GM23338 (cell line): ENCODE measurements at regions not wholly inside any gene's neighbourhood (a gene's known extent, or its start where the extent isn't known, plus 50 kb on each side); places are given as distances from the start of the nearest gene placed in this dataset.

Experiments used
- ATAC-seq: fragments of 200-7000 bp; cut with Tn5 transposase; 3 replicates; pipeline ENCODE4 v1.9.1; 2020
- DNase-seq: peaks from one replicate; pipeline ENCODE4 v3.0.0-alpha.2; 2015; ENCODE audit warnings: low spot score
- H2AFZ ChIP-seq: fragments of 200-600 bp; sonication (generic); 2 replicates; pipeline ENCODE4 v1.8.0; 2016; ENCODE audit warnings: antibody characterized with exemption, mild to moderate bottlenecking, moderate library complexity
- H3F3A ChIP-seq: fragments of 200-600 bp; sonication (generic); replicated peaks from 2 replicates; pipeline ENCODE4 v1.8.0; 2017; ENCODE audit warnings: antibody characterized with exemption, mixed run types, low read depth
- H3K27ac ChIP-seq: fragments of 200-600 bp; sonication (generic); 2 replicates; pipeline ENCODE4 v1.6.1; 2016; ENCODE audit warnings: low read depth
- H3K27me3 ChIP-seq: fragments of 200-600 bp; sonication (generic); 2 replicates; pipeline ENCODE4 v1.8.0; 2016; ENCODE audit warnings: mild to moderate bottlenecking, mixed run types, moderate library complexity; ENCODE audit not compliant: insufficient read depth
- H3K36me3 ChIP-seq: fragments of 200-600 bp; sonication (generic); 2 replicates; pipeline ENCODE4 v1.8.0; 2016; ENCODE audit warnings: mild to moderate bottlenecking; ENCODE audit not compliant: insufficient read depth
- H3K4me1 ChIP-seq: fragments of 200-600 bp; sonication (generic); 2 replicates; pipeline ENCODE4 v1.8.0; 2016; ENCODE audit warnings: mild to moderate bottlenecking, moderate library complexity; ENCODE audit not compliant: insufficient read depth
- H3K4me2 ChIP-seq: fragments of 200-600 bp; sonication (generic); 2 replicates; pipeline ENCODE4 v1.7.1; 2017; ENCODE audit warnings: mixed run types
- H3K4me3 ChIP-seq: fragments of 200-600 bp; sonication (generic); 2 replicates; pipeline ENCODE4 v1.6.1; 2016; ENCODE audit warnings: mixed run types
- H3K79me2 ChIP-seq: fragments of 200-600 bp; sonication (generic); replicated peaks from 2 replicates; pipeline ENCODE4 v1.8.0; 2017; ENCODE audit warnings: mild to moderate bottlenecking; ENCODE audit not compliant: insufficient read depth
- H3K9me2 ChIP-seq: fragments of 200-600 bp; sonication (generic); 2 replicates; pipeline ENCODE4 v1.8.0; 2017; ENCODE audit not compliant: insufficient read depth
- H4K20me1 ChIP-seq: fragments of 200-600 bp; sonication (generic); replicated peaks from 2 replicates; pipeline ENCODE4 v1.8.0; 2017; ENCODE audit warnings: mild to moderate bottlenecking; ENCODE audit not compliant: insufficient read depth
- H3K27ac Mint-ChIP-seq: 2 replicates; pipeline ENCODE4 v1.8.0; 2020; ENCODE audit warnings: inconsistent platforms, mild to moderate bottlenecking, moderate library complexity, mixed read lengths
- H3K27me3 Mint-ChIP-seq: 3 replicates; pipeline ENCODE4 v1.8.0; 2022; ENCODE audit warnings: low read depth, mild to moderate bottlenecking, moderate library complexity, mixed read lengths, inconsistent platforms; ENCODE audit not compliant: insufficient read depth, poor library complexity
- H3K36me3 Mint-ChIP-seq: 3 replicates; pipeline ENCODE4 v1.8.0; 2021; ENCODE audit warnings: low read depth, mild to moderate bottlenecking, inconsistent platforms, moderate library complexity, mixed read lengths
- H3K4me1 Mint-ChIP-seq: 3 replicates; pipeline ENCODE4 v1.8.0; 2020; ENCODE audit warnings: mild to moderate bottlenecking, inconsistent platforms, mixed read lengths
- H3K4me3 Mint-ChIP-seq: 3 replicates; pipeline ENCODE4 v1.8.0; 2021; ENCODE audit warnings: moderate library complexity, mild to moderate bottlenecking, inconsistent platforms, mixed read lengths
- H3K9me3 Mint-ChIP-seq: 3 replicates; pipeline ENCODE4 v1.8.0; 2020; ENCODE audit warnings: moderate library complexity, mild to moderate bottlenecking, inconsistent platforms, mixed read lengths
- CREB1 ChIP-seq: fragments of 250-450 bp; sonication (Bioruptor Pico); IDR thresholded peaks from 2 replicates; pipeline ENCODE4 v1.5.0; 2020; ENCODE audit warnings: low read depth, mild to moderate bottlenecking, moderate library complexity
- CTCF ChIP-seq, 2 experiments: fragments of 200-600 bp in 1 of 2; sonication (generic) in 1 of 2; conservative IDR thresholded peaks; 2 replicates each; pipeline versions ENCODE4 v1.5.1 to v1.6.1; 2016 to 2017; ENCODE audit warnings: antibody characterized with exemption in 2 of 2, low read depth in 2 of 2, mild to moderate bottlenecking in 2 of 2, moderate library complexity in 1 of 2
- ETS1 ChIP-seq: IDR thresholded peaks from 2 replicates; pipeline ENCODE4 v1.6.1; 2016; ENCODE audit warnings: antibody characterized with exemption
- EZH2 ChIP-seq: fragments of 200-600 bp; sonication (generic); IDR thresholded peaks from one replicate; pipeline ENCODE4 v1.8.0; 2017; ENCODE audit warnings: antibody characterized with exemption, mild to moderate bottlenecking, low read depth; ENCODE audit not compliant: unreplicated experiment
- EZH2phosphoT487 ChIP-seq: fragments of 200-600 bp; sonication (generic); IDR thresholded peaks from one replicate; pipeline ENCODE4 v1.8.1; 2018; ENCODE audit warnings: antibody characterized with exemption; ENCODE audit not compliant: unreplicated experiment
- JUNB ChIP-seq: IDR thresholded peaks from one replicate; pipeline ENCODE4 v1.6.1; 2016; ENCODE audit warnings: antibody characterized with exemption; ENCODE audit not compliant: unreplicated experiment
- NANOG ChIP-seq: IDR thresholded peaks from 2 replicates; pipeline ENCODE4 v1.6.1; 2016; ENCODE audit warnings: antibody characterized with exemption, borderline replicate concordance
- POLR2AphosphoS5 ChIP-seq: IDR thresholded peaks from 2 replicates; pipeline ENCODE4 v1.6.1; 2016; ENCODE audit warnings: antibody characterized with exemption, low read depth
- REST ChIP-seq: IDR thresholded peaks from one replicate; pipeline ENCODE4 v1.6.1; 2018; ENCODE audit warnings: antibody characterized with exemption; ENCODE audit not compliant: unreplicated experiment
- STAT1 ChIP-seq: IDR thresholded peaks from one replicate; pipeline ENCODE4 v1.6.1; 2016; ENCODE audit warnings: antibody characterized with exemption; ENCODE audit not compliant: unreplicated experiment
- ZNF114 ChIP-seq: fragments of 250-450 bp; sonication (Bioruptor Pico); IDR thresholded peaks from 2 replicates; pipeline ENCODE4 v1.5.0; 2020; ENCODE audit warnings: mild to moderate bottlenecking, moderate library complexity
- ZNF331 ChIP-seq: fragments of 250-450 bp; sonication (Bioruptor Pico); IDR thresholded peaks from 2 replicates; pipeline ENCODE4 v1.5.0; 2020; ENCODE audit warnings: low read depth, mild to moderate bottlenecking, moderate library complexity
- ZNF462 ChIP-seq: fragments of 250-450 bp; sonication (Bioruptor Pico); IDR thresholded peaks from 2 replicates; pipeline ENCODE4 v1.5.0; 2020; ENCODE audit warnings: mild to moderate bottlenecking, moderate library complexity

- Histone ChIP-seq H2AFZ (no peak overlapping the region), H3K27ac (no peak overlapping the region), H3K4me1 (no peaks in the 10 kb centered on the region), H4K20me1 (no peaks in the 10 kb centered on the region), H3K9me2 (0 out of 2 replicates have a peak, but pooled peaks cover 4% of the 10 kb centered on the region), H3F3A (no peaks in the 10 kb centered on the region), H3K4me3 (no peak overlapping the region), H3K36me3 (no peaks in the 10 kb centered on the region), H3K27me3 (no peaks in the 10 kb centered on the region), H3K4me2 (no peak overlapping the region), H3K79me2 (no peaks in the 10 kb centered on the region)
- H3K36me3 Mint-ChIP-seq = no peaks in the 10 kb centered on the region
- TF ChIP-seq ZNF331 (CRISPR knock-in tag) (no peak), EZH2 (no peak), ETS1 (no peak), JUNB (no peak), STAT1 (no peak), CTCF (conservative IDR thresholded peaks at IDR 0.05; ENCODE audit: low read depth in 2 of 2) (no peak), CREB1 (CRISPR knock-in tag) (no peak), NANOG (no peak), ZNF462 (CRISPR knock-in tag) (no peak), POLR2AphosphoS5 (no peak), ZNF114 (CRISPR knock-in tag) (no peak), EZH2phosphoT487 (no peak), REST (no peak)
- H3K9me3 Mint-ChIP-seq = no peaks in the 10 kb centered on the region
- peaks cover 3% of the 10 kb centered on the region for H3K27me3 Mint-ChIP-seq
- no peaks in the 10 kb centered on the region for H3K4me1 Mint-ChIP-seq
- H3K4me3 Mint-ChIP-seq = no peak overlapping the region
- ATAC-seq (no peak), DNase-seq (no peak)
- no peak overlapping the region for H3K27ac Mint-ChIP-seq
Measured at GRCh38 chr16:17538927-17539326, 68.2 kb upstream of the XYLT1 start.
